GM12878 (cell line): ENCODE measurements at regions not wholly inside any gene's neighbourhood (a gene's known extent, or its start where the extent isn't known, plus 50 kb on each side); places are given as distances from the start of the nearest gene placed in this dataset.

Source experiments
- ATAC-seq: fragments of 200-7000 bp; cut with Tn5 transposase; 3 replicates; pipeline ENCODE4 v1.9.1; 2020; ENCODE audit warnings: mild to moderate bottlenecking, moderate library complexity
- BruUV-seq: library from RNA; stranded (reverse); fragments of 400-500 nt; replicated peaks from 2 replicates; lab custom pipeline; 2021; lab: Mats Ljungman, UMichigan
- CTCF ChIA-PET: fragments of 300-600 bp; sonication (Branson Sonifier 250); formaldehyde crosslinking; extraction: SDS; loops from one replicate; lab custom pipeline; 2021; ENCODE audit warnings: inconsistent platforms; lab: Yijun Ruan, JAX
- POLR2A ChIA-PET: fragments of 350-600 bp; formaldehyde crosslinking; extraction: SDS; loops from one replicate; lab custom pipeline; 2021; ENCODE audit warnings: inconsistent platforms; lab: Charles Lee
- RAD21 ChIA-PET: fragments of 300-600 bp; sonication (Branson Sonifier 250); formaldehyde crosslinking; loops from one replicate; lab custom pipeline; 2023; ENCODE audit warnings: antibody characterized with exemption; ENCODE audit not compliant: unreplicated experiment; lab: Charles Lee
- SMC1A ChIA-PET: fragments of 300-600 bp; sonication (Branson Sonifier 250); formaldehyde crosslinking; loops from one replicate; lab custom pipeline; 2023; ENCODE audit not compliant: unreplicated experiment, uncharacterized antibody; lab: Charles Lee
- DNase-seq: peaks from one replicate; pipeline ENCODE4 v3.0.0-alpha.2; 2011; ENCODE audit warnings: low read depth, low spot score
- FAIRE-seq: peaks from 3 replicates; lab custom pipeline; 2011; peaks lifted over from hg19 to GRCh38; lab: Jason Lieb, UNC
- H2AFZ ChIP-seq: 2 replicates; pipeline ENCODE4 v1.6.0; 2011; ENCODE audit warnings: low read depth, low read length, control low read depth; ENCODE audit not compliant: control insufficient read depth
- H3K27ac ChIP-seq: 2 replicates; pipeline ENCODE4 v1.5.1; 2011; ENCODE audit warnings: control low read depth; ENCODE audit not compliant: control insufficient read depth, insufficient read depth
- H3K27me3 ChIP-seq, 2 experiments: replicated peaks in 1 of 2; 2 replicates each; pipeline versions ENCODE4 v1.6.0 to v1.6.1; 2011; ENCODE audit warnings: low read length in 1 of 2; ENCODE audit not compliant: control insufficient read depth in 2 of 2, insufficient read depth in 2 of 2
- H3K36me3 ChIP-seq, 2 experiments: 2 replicates each; pipeline ENCODE4 v1.5.1; 2011; ENCODE audit warnings: low read length in 1 of 2; ENCODE audit not compliant: control insufficient read depth in 2 of 2, insufficient read depth in 2 of 2
- H3K4me1 ChIP-seq: 2 replicates; pipeline ENCODE4 v1.6.1; 2011; ENCODE audit warnings: mild to moderate bottlenecking, low read length, moderate library complexity, mixed read lengths; ENCODE audit not compliant: control insufficient read depth, insufficient read depth
- H3K4me2 ChIP-seq: 2 replicates; pipeline ENCODE4 v1.6.0; 2011; ENCODE audit warnings: control low read depth; ENCODE audit not compliant: control insufficient read depth, insufficient read depth
- H3K4me3 ChIP-seq: fragments of 200-600 bp; sonication (generic); 2 replicates; pipeline ENCODE4 v1.5.1; 2016
- H3K79me2 ChIP-seq: 2 replicates; pipeline ENCODE4 v1.6.0; 2011; ENCODE audit warnings: low read length; ENCODE audit not compliant: control insufficient read depth, insufficient read depth
- H3K9ac ChIP-seq: 2 replicates; pipeline ENCODE4 v1.8.0; 2011; ENCODE audit warnings: low read length, control low read depth, mixed read lengths; ENCODE audit not compliant: control insufficient read depth, insufficient read depth
- H3K9me3 ChIP-seq: replicated peaks from 3 replicates; pipeline ENCODE4 v1.5.1; 2011; ENCODE audit warnings: mild to moderate bottlenecking, low read length; ENCODE audit not compliant: control insufficient read depth, insufficient read depth
- H4K20me1 ChIP-seq: 2 replicates; pipeline ENCODE4 v1.6.0; 2011; ENCODE audit not compliant: control insufficient read depth, insufficient read depth
- FOS ChIP-seq: IDR thresholded peaks from 3 replicates; pipeline ENCODE4 v1.6.1; 2011; ENCODE audit warnings: borderline replicate concordance; ENCODE audit not compliant: insufficient read length; ENCODE audit errors: extremely low read depth
- FOXK2 ChIP-seq: fragments of 450-650 bp; IDR thresholded peaks from 2 replicates; pipeline ENCODE4 v1.6.1; 2017; ENCODE audit warnings: mild to moderate bottlenecking, moderate library complexity
- GATAD2B ChIP-seq: fragments of 450-650 bp; conservative IDR thresholded peaks from 2 replicates; pipeline ENCODE4 v1.6.1; 2017; ENCODE audit warnings: low read depth, mild to moderate bottlenecking, moderate library complexity
- MEF2B ChIP-seq: fragments of 450-650 bp; IDR thresholded peaks from 2 replicates; pipeline ENCODE4 v1.6.1; 2018; ENCODE audit warnings: mild to moderate bottlenecking, moderate library complexity; ENCODE audit not compliant: partially characterized antibody, poor library complexity, severe bottlenecking
- NBN ChIP-seq: fragments of 450-650 bp; IDR thresholded peaks from 2 replicates; pipeline ENCODE4 v1.6.1; 2016
- NFIC ChIP-seq: IDR thresholded peaks from 2 replicates; pipeline ENCODE4 v1.6.1; 2012; ENCODE audit warnings: low read depth, mild to moderate bottlenecking, inconsistent platforms, low read length, moderate library complexity
- NR2C1 ChIP-seq: fragments of 450-650 bp; IDR thresholded peaks from 2 replicates; pipeline ENCODE4 v1.6.1; 2017; ENCODE audit warnings: antibody characterized with exemption, mild to moderate bottlenecking, moderate library complexity
- ZNF24 ChIP-seq: fragments of 450-650 bp; IDR thresholded peaks from 2 replicates; pipeline ENCODE4 v1.6.1; 2017; ENCODE audit warnings: antibody characterized with exemption, mild to moderate bottlenecking
- WGBS: methylation state at CpG from one replicate; pipeline ENCODE4 v1.1.6; 2016; ENCODE audit warnings: low lambda C conversion rate; ENCODE audit not compliant: insufficient replicate concordance, insufficient coverage; ENCODE audit errors: missing lambda C conversion rate; 5-methylcytosine and 5-hydroxymethylcytosine counted together
- in situ Hi-C: fragments of 300-500 bp; cut with MboI; formaldehyde crosslinking; loops from 9 replicates; pipeline ENCODE4 v1.14.3; 2018; ENCODE audit warnings: mixed read lengths
- intact Hi-C: fragments of 100-400 bp; cut with micrococcal nuclease; formaldehyde crosslinking; loops from one replicate; pipeline ENCODE4 v1.14.2; 2022; ENCODE audit not compliant: unreplicated experiment
- TF ChIP-seq, protein P1 (sequence below): IDR thresholded peaks from 2 replicates; pipeline ENCODE4 v1.6.1; 2012; ENCODE audit warnings: low read depth, low read length, improper control_type of control experiment
- TF ChIP-seq, protein P2 (sequence below): fragments of 450-650 bp; IDR thresholded peaks from 2 replicates; pipeline ENCODE4 v1.6.1; 2017; ENCODE audit warnings: antibody characterized with exemption, mild to moderate bottlenecking, moderate library complexity

DNA sequence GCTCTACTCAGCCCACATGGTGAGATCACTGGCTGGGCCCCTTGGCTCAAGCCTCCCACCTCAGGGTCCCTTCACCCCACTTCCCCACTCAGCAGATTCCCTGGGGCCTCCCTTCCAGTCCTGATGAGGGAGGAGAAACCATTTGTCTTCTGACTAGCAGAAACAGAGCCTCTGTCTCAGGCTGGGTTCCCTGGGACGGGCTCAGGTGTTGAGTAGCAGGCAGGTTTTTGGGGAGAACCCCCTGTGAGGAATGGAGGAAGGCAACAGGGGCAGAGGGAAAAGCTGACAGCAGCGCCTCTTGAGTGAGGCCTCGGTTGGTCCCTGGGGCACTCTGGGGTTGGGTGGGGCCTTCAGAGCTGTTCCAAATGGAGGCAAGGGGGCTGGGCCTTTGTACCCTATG is 452.2 kb downstream of the TSHZ3 start:
- Histone ChIP-seq H4K20me1 (no peaks in the 10 kb centered on the region), H3K9me3 (no peaks in the 10 kb centered on the region), H3K4me1 (no peaks in the 10 kb centered on the region), H3K27ac (no peak overlapping the region), H3K9ac (no peak overlapping the region), H3K27me3 (no peaks in the 10 kb centered on the region), H3K79me2 (no peaks in the 10 kb centered on the region), H3K36me3 (no peaks in the 10 kb centered on the region), H3K4me2 (no peak overlapping the region), H2AFZ (no peak overlapping the region), H3K4me3 (no peak overlapping the region)
- intact Hi-C loops (no loop called here), in situ Hi-C loops (no loop called here)
- ATAC-seq (no peak), DNase-seq (no peak), FAIRE-seq (no peak)
- ChIA-PET SMC1A (no interaction called here), POLR2A (no interaction called here), RAD21 (no interaction called here), CTCF (no interaction called here)
- BruUV-seq: no TSS peak
- WGBS: 24% methylated on average over 3 of the region's 3 CpGs
- TF ChIP-seq ZNF24 (no peak), GATAD2B (no peak), NFIC (no peak), FOXK2 (no peak), NR2C1 (no peak), NBN (no peak), MEF2B (no peak), FOS (no peak)
- TF ChIP-seq, protein P1, sequence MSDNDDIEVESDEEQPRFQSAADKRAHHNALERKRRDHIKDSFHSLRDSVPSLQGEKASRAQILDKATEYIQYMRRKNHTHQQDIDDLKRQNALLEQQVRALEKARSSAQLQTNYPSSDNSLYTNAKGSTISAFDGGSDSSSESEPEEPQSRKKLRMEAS: no peak
- TF ChIP-seq, protein P2, sequence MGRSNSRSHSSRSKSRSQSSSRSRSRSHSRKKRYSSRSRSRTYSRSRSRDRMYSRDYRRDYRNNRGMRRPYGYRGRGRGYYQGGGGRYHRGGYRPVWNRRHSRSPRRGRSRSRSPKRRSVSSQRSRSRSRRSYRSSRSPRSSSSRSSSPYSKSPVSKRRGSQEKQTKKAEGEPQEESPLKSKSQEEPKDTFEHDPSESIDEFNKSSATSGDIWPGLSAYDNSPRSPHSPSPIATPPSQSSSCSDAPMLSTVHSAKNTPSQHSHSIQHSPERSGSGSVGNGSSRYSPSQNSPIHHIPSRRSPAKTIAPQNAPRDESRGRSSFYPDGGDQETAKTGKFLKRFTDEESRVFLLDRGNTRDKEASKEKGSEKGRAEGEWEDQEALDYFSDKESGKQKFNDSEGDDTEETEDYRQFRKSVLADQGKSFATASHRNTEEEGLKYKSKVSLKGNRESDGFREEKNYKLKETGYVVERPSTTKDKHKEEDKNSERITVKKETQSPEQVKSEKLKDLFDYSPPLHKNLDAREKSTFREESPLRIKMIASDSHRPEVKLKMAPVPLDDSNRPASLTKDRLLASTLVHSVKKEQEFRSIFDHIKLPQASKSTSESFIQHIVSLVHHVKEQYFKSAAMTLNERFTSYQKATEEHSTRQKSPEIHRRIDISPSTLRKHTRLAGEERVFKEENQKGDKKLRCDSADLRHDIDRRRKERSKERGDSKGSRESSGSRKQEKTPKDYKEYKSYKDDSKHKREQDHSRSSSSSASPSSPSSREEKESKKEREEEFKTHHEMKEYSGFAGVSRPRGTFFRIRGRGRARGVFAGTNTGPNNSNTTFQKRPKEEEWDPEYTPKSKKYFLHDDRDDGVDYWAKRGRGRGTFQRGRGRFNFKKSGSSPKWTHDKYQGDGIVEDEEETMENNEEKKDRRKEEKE: no peak
